Astrocyte (in vitro differentiated cells and primary cell): ENCODE measurements at regions not wholly inside any gene's neighbourhood (a gene's known extent, or its start where the extent isn't known, plus 50 kb on each side); places are given as distances from the start of the nearest gene placed in this dataset.
"Not testable (repeated sequence)": the region's sequence is repeated elsewhere in the genome, so short reads cannot be mapped to it uniquely, and the experiment has no call there.

ENCODE experiments used
- DNase-seq: peaks from one replicate; pipeline ENCODE4 v3.0.0-alpha.2; 2010; ENCODE audit warnings: low read depth
- FAIRE-seq: peaks from 2 replicates; lab custom pipeline; 2011; peaks lifted over from hg19 to GRCh38; lab: Jason Lieb, UNC
- H2AFZ ChIP-seq: 2 replicates; pipeline ENCODE4 v1.6.0; 2012; ENCODE audit warnings: low read depth, low read length, inconsistent platforms
- H3K27ac ChIP-seq: 2 replicates; pipeline ENCODE4 v1.5.1; 2011; ENCODE audit warnings: low read depth, low read length, inconsistent platforms
- H3K27me3 ChIP-seq: 2 replicates; pipeline ENCODE4 v1.6.0; 2011; ENCODE audit warnings: low read length, inconsistent platforms; ENCODE audit not compliant: insufficient read depth
- H3K36me3 ChIP-seq: 2 replicates; pipeline ENCODE4 v1.5.1; 2011; ENCODE audit warnings: low read length, inconsistent platforms; ENCODE audit not compliant: insufficient read depth
- H3K4me1 ChIP-seq: 2 replicates; pipeline ENCODE4 v1.5.1; 2011; ENCODE audit warnings: low read length, inconsistent platforms; ENCODE audit not compliant: insufficient read depth
- H3K4me2 ChIP-seq: 2 replicates; pipeline ENCODE4 v1.6.0; 2012; ENCODE audit warnings: low read length, inconsistent platforms
- H3K4me3 ChIP-seq: 2 replicates; pipeline ENCODE4 v1.5.1; 2011; ENCODE audit warnings: low read depth, mild to moderate bottlenecking, low read length, inconsistent platforms; ENCODE audit not compliant: insufficient read depth
- H3K79me2 ChIP-seq: 2 replicates; pipeline ENCODE4 v1.6.0; 2012; ENCODE audit warnings: mild to moderate bottlenecking, low read length, inconsistent platforms; ENCODE audit not compliant: insufficient read depth
- H3K9ac ChIP-seq: 2 replicates; pipeline ENCODE4 v1.6.0; 2012; ENCODE audit warnings: mild to moderate bottlenecking, low read length, inconsistent platforms
- H3K9me3 ChIP-seq: 2 replicates; pipeline ENCODE4 v1.5.1; 2012; ENCODE audit warnings: low read depth, mild to moderate bottlenecking, low read length, inconsistent platforms; ENCODE audit not compliant: insufficient read depth
- H4K20me1 ChIP-seq: 2 replicates; pipeline ENCODE4 v1.6.0; 2012; ENCODE audit warnings: low read length, inconsistent platforms; ENCODE audit not compliant: insufficient read depth
- H3K27ac Mint-ChIP-seq: one replicate; pipeline ENCODE4 v1.8.0; 2021; ENCODE audit warnings: mild to moderate bottlenecking, mixed read lengths; ENCODE audit not compliant: unreplicated experiment
- H3K27me3 Mint-ChIP-seq: one replicate; pipeline ENCODE4 v1.8.0; 2021; ENCODE audit warnings: low read depth, mixed read lengths; ENCODE audit not compliant: unreplicated experiment
- H3K36me3 Mint-ChIP-seq: one replicate; pipeline ENCODE4 v1.8.0; 2021; ENCODE audit warnings: low read depth, mixed read lengths; ENCODE audit not compliant: unreplicated experiment
- H3K4me1 Mint-ChIP-seq: one replicate; pipeline ENCODE4 v1.8.0; 2021; ENCODE audit warnings: low read depth, mixed read lengths; ENCODE audit not compliant: unreplicated experiment
- H3K4me3 Mint-ChIP-seq: one replicate; pipeline ENCODE4 v1.8.0; 2021; ENCODE audit warnings: mild to moderate bottlenecking, moderate library complexity, mixed read lengths; ENCODE audit not compliant: unreplicated experiment
- H3K9me3 Mint-ChIP-seq: one replicate; pipeline ENCODE4 v1.8.0; 2021; ENCODE audit warnings: mild to moderate bottlenecking, mixed read lengths; ENCODE audit not compliant: unreplicated experiment
- EZH2 ChIP-seq: IDR thresholded peaks from 2 replicates; pipeline ENCODE4 v1.6.1; 2012; ENCODE audit warnings: mild to moderate bottlenecking, low read length, inconsistent platforms; ENCODE audit not compliant: insufficient read depth
- TF ChIP-seq, protein P1 (sequence below): IDR thresholded peaks from 2 replicates; pipeline ENCODE4 v1.5.1; 2011; ENCODE audit warnings: low read depth, mild to moderate bottlenecking, inconsistent platforms, low read length, moderate library complexity; ENCODE audit not compliant: insufficient read depth

DNA sequence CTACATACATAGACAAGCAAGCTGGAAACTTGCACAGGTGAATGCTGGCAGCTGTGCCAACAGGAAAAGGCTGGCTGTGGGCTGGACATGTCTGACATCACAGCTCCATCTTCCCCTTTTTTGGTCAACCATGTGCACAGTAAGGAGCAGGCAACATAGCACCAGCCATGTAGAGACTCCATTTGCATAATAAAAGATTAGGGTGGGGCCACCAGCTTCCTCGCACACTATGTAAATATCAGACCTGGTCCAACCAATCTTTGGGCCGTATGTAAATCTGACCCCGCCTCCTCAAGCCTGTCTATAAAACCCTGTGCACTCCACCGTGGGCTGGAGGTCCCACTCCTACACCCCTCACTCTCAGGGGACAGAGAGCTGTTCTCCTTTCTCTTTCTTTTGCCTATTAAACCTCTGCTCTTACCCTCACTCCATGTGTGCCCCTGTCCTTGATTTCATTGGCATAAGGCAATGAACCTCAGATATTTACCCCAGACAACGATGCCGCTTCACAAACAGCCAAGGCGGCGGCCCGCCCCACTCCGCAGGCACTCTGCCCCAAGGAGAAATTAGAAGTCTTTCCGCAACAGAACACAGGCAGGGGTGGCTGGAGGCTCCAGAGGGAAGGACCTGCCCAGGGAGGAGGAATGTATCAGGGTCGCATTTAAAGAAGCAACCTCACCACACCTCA lies 862.2 kb downstream of the TRIML1 start:
- H3K4me1 ChIP-seq = no peaks in the 10 kb centered on the region
- H3K36me3 ChIP-seq = no peaks in the 10 kb centered on the region
- no peak overlapping the region for H3K4me3 Mint-ChIP-seq
- DNase-seq = no peak
- peaks cover under 1% of the 10 kb centered on the region for H3K9me3 Mint-ChIP-seq
- no peak overlapping the region for H3K27ac Mint-ChIP-seq
- no peaks in the 10 kb centered on the region for H4K20me1 ChIP-seq
- no peaks in the 10 kb centered on the region for H3K27me3 ChIP-seq
- no peaks in the 10 kb centered on the region for H3K79me2 ChIP-seq
- no peaks in the 10 kb centered on the region for H3K4me1 Mint-ChIP-seq
- no peak overlapping the region for H3K4me2 ChIP-seq
- H3K9me3 ChIP-seq = no peaks in the 10 kb centered on the region
- TF ChIP-seq, protein P1, sequence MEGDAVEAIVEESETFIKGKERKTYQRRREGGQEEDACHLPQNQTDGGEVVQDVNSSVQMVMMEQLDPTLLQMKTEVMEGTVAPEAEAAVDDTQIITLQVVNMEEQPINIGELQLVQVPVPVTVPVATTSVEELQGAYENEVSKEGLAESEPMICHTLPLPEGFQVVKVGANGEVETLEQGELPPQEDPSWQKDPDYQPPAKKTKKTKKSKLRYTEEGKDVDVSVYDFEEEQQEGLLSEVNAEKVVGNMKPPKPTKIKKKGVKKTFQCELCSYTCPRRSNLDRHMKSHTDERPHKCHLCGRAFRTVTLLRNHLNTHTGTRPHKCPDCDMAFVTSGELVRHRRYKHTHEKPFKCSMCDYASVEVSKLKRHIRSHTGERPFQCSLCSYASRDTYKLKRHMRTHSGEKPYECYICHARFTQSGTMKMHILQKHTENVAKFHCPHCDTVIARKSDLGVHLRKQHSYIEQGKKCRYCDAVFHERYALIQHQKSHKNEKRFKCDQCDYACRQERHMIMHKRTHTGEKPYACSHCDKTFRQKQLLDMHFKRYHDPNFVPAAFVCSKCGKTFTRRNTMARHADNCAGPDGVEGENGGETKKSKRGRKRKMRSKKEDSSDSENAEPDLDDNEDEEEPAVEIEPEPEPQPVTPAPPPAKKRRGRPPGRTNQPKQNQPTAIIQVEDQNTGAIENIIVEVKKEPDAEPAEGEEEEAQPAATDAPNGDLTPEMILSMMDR = no peak
- H3K4me3 ChIP-seq = no peak overlapping the region
- H3K36me3 Mint-ChIP-seq = no peaks in the 10 kb centered on the region
- no peak for FAIRE-seq
- H2AFZ ChIP-seq = no peak overlapping the region
- no peak overlapping the region for H3K27ac ChIP-seq
- no peaks in the 10 kb centered on the region for H3K27me3 Mint-ChIP-seq
- no peak overlapping the region for H3K9ac ChIP-seq

DNA sequence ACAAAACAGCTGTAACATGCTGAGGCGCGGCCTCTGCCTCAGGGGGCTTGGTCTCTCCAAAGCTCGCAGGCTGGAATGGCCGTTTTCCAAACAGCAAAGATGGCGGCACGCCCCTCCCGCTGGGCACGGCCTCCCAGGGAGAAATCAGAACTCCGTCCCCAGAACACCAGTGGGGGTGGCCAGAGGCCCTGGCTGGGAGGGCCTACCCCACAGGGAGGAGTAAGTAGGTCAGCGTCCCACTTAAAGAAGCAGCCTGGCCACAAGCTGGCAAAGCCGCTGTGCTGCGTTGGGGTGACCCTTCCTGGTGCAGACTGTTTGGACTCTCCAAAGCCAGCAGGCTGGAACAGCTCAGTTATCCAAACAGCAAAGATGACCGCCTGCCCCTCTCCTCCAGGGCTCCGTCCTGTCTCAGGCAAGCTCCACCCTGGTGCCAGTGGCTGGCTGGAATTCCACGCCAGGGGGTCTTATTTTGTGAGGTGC lies 862.8 kb downstream of the TRIML1 start:
- H3K79me2 ChIP-seq = no peaks in the 10 kb centered on the region
- no peak overlapping the region for H3K9ac ChIP-seq
- H3K4me2 ChIP-seq = no peak overlapping the region
- Mint-ChIP-seq H3K4me3 (no peak overlapping the region), H3K9me3 (no peaks in the 10 kb centered on the region), H3K4me1 (no peaks in the 10 kb centered on the region), H3K27me3 (no peaks in the 10 kb centered on the region), H3K27ac (no peak overlapping the region), H3K36me3 (no peaks in the 10 kb centered on the region)
- H2AFZ ChIP-seq = no peak overlapping the region
- no peaks in the 10 kb centered on the region for H3K36me3 ChIP-seq
- H4K20me1 ChIP-seq = no peaks in the 10 kb centered on the region
- FAIRE-seq (no peak), DNase-seq (no peak)
- no peaks in the 10 kb centered on the region for H3K4me1 ChIP-seq
- no peaks in the 10 kb centered on the region for H3K9me3 ChIP-seq
- no peak overlapping the region for H3K27ac ChIP-seq
- TF ChIP-seq, protein P1 = no peak
- no peak for TF ChIP-seq EZH2
- no peak overlapping the region for H3K4me3 ChIP-seq
- no peaks in the 10 kb centered on the region for H3K27me3 ChIP-seq

DNA sequence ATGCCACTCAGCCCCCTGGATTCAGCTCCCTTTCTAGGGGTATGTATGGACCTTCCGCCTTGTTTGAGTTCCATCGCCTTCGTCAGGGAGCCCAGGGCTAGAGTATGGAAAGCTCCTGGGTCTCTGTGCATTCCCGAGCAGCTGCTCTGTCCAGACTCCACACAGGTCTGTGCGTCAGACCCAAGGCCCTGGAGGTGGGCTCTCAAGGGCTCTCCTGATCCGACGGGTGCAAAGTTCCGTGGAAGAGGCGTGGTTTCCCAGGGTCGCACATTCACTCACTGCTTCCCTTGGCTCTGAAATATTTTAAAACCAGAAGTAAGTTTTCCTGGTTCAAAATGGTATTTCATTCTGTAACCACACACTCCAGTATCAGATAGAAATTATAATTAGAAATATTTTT lies 863.2 kb downstream of the TRIML1 start:
- no peaks in the 10 kb centered on the region for H3K4me1 Mint-ChIP-seq
- H3K9me3 Mint-ChIP-seq = no peaks in the 10 kb centered on the region
- no peaks in the 10 kb centered on the region for H3K27me3 Mint-ChIP-seq
- no peak for TF ChIP-seq EZH2
- TF ChIP-seq, protein P1 = no peak
- H2AFZ ChIP-seq = no peak overlapping the region
- H3K36me3 Mint-ChIP-seq = no peaks in the 10 kb centered on the region
- no peaks in the 10 kb centered on the region for H3K27me3 ChIP-seq
- no peaks in the 10 kb centered on the region for H3K9me3 ChIP-seq
- no peaks in the 10 kb centered on the region for H3K36me3 ChIP-seq
- H3K4me2 ChIP-seq = no peak overlapping the region
- H3K4me3 Mint-ChIP-seq = no peak overlapping the region
- H3K27ac ChIP-seq = no peak overlapping the region
- DNase-seq (no peak), FAIRE-seq (no peak)
- H3K9ac ChIP-seq = no peak overlapping the region
- H3K27ac Mint-ChIP-seq = no peak overlapping the region
- no peaks in the 10 kb centered on the region for H3K4me1 ChIP-seq
- no peaks in the 10 kb centered on the region for H3K79me2 ChIP-seq
- no peak overlapping the region for H3K4me3 ChIP-seq
- H4K20me1 ChIP-seq = no peaks in the 10 kb centered on the region

DNA sequence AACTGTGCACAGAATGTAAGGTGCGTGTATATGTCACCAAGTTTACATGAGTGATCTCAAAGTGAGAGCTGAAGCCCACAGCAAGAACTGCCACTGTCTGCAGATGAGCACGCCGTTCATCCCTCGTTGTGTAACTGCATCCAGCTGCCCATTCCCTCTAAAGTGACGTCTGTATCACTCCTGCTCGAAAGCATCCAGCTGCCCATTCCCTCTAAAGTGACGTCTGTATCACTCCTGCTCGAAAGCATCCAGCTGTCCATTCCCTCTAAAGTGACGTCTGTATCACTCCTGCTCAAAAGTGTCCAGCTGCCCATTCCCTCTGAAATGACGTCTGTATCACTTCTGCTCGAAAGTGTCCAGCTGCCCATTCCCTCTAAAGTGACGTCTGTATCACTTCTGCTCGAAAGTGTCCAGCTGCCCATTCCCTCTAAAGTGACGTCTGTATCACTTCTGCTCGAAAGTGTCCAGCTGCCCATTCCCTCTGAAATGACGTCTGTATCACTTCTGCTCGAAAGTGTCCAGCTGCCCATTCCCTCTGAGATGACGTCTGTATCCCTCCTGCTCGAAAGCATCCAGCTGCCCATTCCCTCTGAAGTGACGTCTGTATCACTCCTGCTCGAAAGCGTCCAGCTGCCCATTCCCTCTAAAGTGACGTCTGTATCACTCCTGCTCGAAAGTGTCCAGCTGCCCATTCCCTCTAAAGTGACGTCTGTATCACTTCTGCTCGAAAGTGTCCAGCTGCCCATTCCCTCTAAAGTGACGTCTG lies 871.4 kb downstream of the TRIML1 start:
- not testable (repeated sequence) for H3K9ac ChIP-seq, H4K20me1 ChIP-seq, H3K27ac ChIP-seq, H3K4me1 ChIP-seq, H3K79me2 ChIP-seq, H3K27ac Mint-ChIP-seq, H3K36me3 ChIP-seq, H3K9me3 ChIP-seq, H3K4me3 Mint-ChIP-seq, H3K27me3 ChIP-seq, FAIRE-seq, H3K27me3 Mint-ChIP-seq, H3K4me1 Mint-ChIP-seq, H3K36me3 Mint-ChIP-seq, H2AFZ ChIP-seq, DNase-seq, H3K4me2 ChIP-seq, H3K9me3 Mint-ChIP-seq, H3K4me3 ChIP-seq
